ENCODE measurements at regions not wholly inside any gene's neighbourhood (a gene's known extent, or its start where the extent isn't known, plus 50 kb on each side); places are given as distances from the start of the nearest gene placed in this dataset.

GRCh38 chr2:198546122-198546521 lies 741.7 kb downstream of the PLCL1 start:
- no peak for DNase-seq (ENCODE audit: low read depth)
- no peak for TF ChIP-seq CTCF (IDR thresholded peaks at IDR 0.05; ENCODE audit: insufficient read depth, low read depth, low read length, missing control alignments)
- H3K4me3 ChIP-seq (ENCODE audit: low read length), result no peak overlapping the region

GRCh38 chr2:198545411-198545810 lies 741.0 kb downstream of the PLCL1 start:
- no peak overlapping the region for H3K4me3 ChIP-seq (ENCODE audit: low read length)
- DNase-seq (ENCODE audit: low read depth), result peak; percentile 76
- TF ChIP-seq CTCF (IDR thresholded peaks at IDR 0.05; ENCODE audit: insufficient read depth, low read depth, low read length, missing control alignments), result no peak

DNA sequence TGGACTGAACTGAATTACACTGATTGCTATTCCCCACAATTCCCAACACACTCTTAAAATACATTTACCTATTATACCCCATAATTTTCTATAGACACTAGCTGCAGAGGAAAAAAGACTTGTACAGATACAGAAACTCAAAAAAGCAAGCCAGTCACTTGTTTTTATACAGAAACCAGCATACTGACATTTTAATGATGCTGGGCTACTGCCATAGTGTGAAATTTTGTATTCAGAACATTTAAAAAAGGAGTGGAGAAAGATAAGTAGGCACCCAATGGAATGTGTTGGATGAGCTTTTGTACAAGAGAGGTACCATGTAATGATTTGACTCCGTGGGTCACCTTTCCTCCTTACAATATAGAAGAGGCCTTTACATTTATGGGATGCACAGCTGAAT lies 740.1 kb downstream of the PLCL1 start:
- no peak for TF ChIP-seq CTCF (IDR thresholded peaks at IDR 0.05; ENCODE audit: insufficient read depth, low read depth, low read length, missing control alignments)
- DNase-seq (ENCODE audit: low read depth), result no peak
- no peak overlapping the region for H3K4me3 ChIP-seq (ENCODE audit: low read length)

- no peak for TF ChIP-seq CTCF (IDR thresholded peaks at IDR 0.05; ENCODE audit: insufficient read depth, low read depth, low read length, missing control alignments)
- DNase-seq (ENCODE audit: low read depth), result no peak
These were observed 730.4 kb downstream of the PLCL1 start for GRCh38 chr2:198534756-198535155.

DNA sequence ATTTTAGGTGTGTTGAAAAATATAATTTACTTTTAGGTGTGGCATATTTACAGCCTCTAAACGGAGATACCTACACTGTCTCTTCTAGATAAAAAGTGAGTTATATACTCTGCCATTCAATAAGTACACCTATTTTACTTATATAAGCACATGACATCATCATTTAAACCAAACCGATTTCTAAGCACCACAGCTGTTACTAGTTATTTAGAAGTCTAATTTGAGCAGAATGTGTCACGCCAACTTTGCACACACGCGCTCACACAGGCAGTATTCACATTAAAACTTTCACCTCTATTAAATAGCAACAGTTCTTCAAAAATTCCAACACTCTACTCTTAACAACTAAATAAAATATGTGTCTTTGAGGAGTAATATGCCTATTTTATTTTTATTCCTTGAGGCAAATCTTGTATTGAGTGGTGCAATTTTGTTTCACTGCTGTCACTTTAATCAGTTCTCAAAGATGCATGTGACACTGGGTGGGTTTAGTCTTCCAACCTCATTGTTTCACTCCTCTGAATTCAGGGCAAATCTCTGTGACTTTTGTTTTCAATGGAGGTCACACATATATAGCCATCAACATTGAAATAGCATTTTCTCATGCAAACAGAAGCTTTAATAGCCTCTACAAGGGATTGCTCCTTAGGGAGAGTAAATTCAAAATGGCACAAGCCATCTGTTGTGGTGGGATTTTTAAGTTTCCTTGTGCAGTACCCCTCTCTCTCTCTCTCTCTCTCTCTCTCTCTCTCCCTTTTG lies 721.0 kb downstream of the PLCL1 start:
- no peak for DNase-seq (ENCODE audit: low read depth)
- TF ChIP-seq CTCF (IDR thresholded peaks at IDR 0.05; ENCODE audit: insufficient read depth, low read depth, low read length, missing control alignments), result no peak
- H3K4me3 ChIP-seq (ENCODE audit: low read length), result no peak overlapping the region

More at GRCh38 chr2:198534756-198535155, 730.4 kb downstream of the PLCL1 start:
- no peak overlapping the region for H3K4me3 ChIP-seq (ENCODE audit: low read length)

- no peak for DNase-seq (ENCODE audit: low read depth)
- TF ChIP-seq CTCF (IDR thresholded peaks at IDR 0.05; ENCODE audit: insufficient read depth, low read depth, low read length, missing control alignments), result no peak
- H3K4me3 ChIP-seq (ENCODE audit: low read length), result no peak overlapping the region
These were observed 719.3 kb downstream of the PLCL1 start for GRCh38 chr2:198523710-198524109.

- DNase-seq (ENCODE audit: low read depth), result no peak
- H3K4me3 ChIP-seq (ENCODE audit: low read length), result no peak overlapping the region
- no peak for TF ChIP-seq CTCF (IDR thresholded peaks at IDR 0.05; ENCODE audit: insufficient read depth, low read depth, low read length, missing control alignments)
These were observed 714.5 kb downstream of the PLCL1 start for GRCh38 chr2:198518935-198519334.
